GM21360 (cell line): ENCODE measurements at regions not wholly inside any gene's neighbourhood (a gene's known extent, or its start where the extent isn't known, plus 50 kb on each side); places are given as distances from the start of the nearest gene placed in this dataset.
"Not testable (repeated sequence)": the region's sequence is repeated elsewhere in the genome, so short reads cannot be mapped to it uniquely, and the experiment has no call there.

Source experiments
- ATAC-seq: cut with Tn5 transposase; IDR thresholded peaks from one replicate; pipeline ENCODE4 v1.9.1; 2021; ENCODE audit warnings: mild to moderate bottlenecking, moderate library complexity; ENCODE audit not compliant: unreplicated experiment

DNA sequence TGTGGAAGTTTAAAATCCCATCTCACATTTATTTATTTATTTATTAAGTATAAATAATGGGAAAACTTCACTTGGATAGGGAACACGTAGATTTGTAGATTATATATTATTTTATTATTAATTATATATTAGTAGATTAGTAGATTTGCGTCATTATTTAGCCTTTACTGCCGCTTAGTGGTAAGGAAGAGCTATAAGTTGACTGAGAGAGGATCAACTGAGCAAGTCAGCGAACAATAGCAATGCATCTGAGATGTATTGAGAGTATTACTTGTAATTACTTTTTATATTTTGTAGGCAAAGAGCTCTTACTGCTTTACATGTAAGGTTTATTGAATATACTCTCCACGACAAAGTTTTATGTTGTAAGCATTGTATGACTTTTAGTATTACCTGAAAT is 244.5 kb upstream of the ANKRD30A start:
- ATAC-seq = peak; percentile 51

DNA sequence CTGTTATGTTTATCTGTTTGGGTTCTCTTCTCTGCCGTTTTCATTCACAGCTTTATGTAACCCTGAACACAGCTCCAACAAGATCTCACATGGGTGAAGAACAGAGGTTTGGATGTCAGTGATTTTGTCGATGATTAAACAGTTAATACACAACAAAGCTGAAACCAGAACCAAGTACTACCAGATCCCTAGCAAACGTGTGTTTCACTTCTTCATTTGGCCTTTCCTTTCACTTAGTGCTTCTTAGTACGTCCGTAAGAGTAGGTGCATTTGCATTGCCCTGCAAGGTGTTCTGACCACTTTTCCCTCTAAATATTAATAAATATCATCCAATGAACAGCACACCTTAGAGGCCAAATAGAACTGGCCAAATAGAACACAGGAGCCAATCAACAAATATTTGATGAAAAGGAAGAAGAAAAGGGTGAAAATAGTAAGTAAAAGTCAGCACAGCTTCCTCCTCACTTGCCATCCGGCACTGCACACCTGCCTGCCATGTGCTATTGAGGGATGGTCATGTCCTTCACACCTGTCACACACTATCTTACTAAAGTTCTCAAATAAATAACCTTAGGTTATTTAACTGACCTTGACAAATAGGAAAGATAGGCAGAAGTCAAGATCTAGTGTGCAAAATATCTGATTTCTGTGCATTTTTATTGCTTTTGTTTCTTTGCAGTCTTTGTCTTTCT is 252.6 kb upstream of the ANKRD30A start:
- no peak for ATAC-seq

DNA sequence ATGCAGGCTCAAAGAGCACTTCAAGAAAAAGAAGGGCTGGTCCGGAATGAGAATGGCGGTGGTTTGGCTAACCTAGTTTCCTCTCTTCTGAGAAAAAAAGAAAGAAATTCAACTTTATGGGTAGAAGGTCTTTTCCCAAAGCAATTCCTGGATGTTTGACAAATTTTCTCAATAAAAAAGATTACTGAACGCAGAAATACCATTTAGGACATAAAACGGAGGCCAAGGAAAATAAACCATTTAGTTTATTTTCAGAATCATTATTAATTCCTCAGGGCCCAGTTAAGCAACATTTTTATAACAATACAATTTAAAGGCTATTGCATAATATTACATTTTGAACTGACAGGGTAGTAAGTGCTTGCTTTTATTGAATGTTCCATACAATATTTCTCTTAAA is 284.6 kb upstream of the ANKRD30A start:
- ATAC-seq = no peak

DNA sequence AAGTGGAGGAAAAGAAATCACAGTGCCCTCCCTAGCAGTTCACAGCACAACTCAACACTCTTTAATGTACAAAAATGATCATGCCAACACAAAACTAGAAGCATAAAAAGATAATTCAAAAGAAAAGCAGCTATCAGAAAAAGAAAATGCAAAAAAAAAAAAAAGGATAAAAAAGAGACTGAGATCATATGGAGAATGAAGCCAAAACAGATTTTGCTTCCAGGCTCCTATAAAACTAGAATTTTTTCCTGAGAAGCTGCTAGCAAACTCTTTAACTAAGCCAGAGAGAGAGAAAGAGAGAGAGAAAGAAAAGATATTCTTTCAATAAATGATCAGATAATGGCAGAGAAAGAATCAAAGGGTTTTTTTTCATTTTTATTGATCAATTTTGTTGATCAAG is 288.0 kb upstream of the ANKRD30A start:
- no peak for ATAC-seq

DNA sequence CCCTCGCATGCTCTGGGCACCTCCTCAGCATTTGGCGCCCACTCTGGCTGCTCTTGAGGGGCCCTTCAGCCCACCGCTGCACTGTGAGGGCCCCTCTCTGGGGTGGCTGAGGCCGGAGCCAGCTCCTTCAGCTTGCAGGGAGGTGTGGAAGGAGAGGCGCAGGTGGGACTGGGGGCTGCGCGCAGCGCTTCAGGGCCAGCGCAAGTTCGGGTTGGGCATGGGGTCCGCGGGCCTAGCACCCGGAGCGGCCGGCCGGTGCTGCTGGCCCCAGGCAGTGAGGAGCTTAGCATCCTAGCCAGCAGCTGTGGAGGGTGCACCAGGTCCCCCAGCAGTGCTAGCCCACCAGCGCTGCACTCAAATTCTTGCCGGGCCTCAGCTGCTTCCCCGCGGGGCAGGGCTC is 305.6 kb upstream of the ANKRD30A start:
- ATAC-seq = no peak

DNA sequence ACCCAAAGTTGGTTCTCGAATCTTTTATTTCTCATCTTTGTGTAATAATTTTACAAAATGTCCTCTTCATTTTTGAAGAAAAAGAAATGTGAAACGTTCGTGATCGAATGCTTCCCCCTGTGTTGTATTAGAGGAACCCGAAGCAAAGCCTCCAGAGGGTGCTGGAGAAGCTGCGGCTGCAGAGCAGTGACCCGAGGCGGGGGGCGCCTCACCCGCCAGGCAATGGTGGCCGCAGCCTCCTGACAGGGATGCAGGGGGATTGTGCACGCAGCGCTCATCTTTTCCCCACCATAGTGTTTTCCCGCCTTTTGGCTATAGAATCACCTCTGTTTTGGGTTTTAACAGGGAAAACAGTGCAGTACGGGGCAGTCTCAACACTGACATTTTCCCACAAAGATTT is 307.5 kb upstream of the ANKRD30A start:
- ATAC-seq = no peak

DNA sequence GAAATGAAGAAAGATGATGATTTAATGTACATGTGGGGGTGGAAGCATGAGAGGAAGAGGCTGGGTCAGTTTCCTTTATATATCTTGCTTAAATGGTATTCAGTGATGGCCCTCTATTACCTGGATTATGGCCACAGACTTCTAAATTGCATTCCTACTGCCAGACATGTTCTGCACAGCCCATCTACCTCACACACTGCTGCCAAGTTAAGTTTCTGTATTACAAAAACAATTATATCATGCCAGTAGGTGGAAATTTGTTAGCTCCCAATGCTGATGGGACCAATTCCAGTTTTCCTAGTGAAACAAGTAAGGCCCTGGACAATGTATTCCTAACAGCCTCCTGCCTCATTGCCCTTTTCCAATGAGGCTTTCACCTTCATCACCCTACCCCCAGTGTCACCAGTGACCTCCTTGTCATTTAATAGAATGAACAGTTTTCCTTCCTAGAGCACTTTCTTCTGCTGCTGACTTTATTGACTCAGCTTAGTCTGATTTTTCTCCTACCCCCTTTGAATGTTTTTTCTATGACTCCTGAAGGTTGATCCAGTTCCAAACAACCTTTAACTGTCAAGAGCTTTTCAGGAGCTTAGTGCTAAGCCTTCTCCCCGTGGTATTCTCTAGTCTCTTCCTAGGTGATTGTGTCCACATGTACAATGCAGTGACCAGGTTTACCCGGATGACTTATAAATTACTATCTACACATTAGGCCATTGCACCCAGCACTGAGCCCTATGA is 316.6 kb upstream of the ANKRD30A start:
- ATAC-seq = no peak

DNA sequence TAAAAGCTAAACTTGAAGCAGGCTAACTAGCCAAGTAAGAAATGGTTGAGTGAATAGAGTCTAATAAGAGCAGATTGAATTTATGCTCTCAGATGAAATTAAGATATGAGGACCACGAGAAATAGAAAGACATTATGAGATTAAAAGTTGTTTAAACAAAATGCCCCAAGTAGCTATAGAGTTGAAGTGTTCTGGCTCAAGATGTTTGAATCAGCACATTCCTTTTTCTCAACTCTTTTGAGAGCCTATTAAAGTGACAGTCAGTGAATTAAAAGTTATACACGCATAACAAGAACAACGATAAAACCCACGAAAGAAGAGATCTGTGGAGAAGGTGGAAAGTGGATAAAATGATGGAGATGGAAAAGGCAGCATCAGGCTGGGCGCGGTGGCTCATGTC is 322.2 kb upstream of the ANKRD30A start:
- no peak for ATAC-seq

DNA sequence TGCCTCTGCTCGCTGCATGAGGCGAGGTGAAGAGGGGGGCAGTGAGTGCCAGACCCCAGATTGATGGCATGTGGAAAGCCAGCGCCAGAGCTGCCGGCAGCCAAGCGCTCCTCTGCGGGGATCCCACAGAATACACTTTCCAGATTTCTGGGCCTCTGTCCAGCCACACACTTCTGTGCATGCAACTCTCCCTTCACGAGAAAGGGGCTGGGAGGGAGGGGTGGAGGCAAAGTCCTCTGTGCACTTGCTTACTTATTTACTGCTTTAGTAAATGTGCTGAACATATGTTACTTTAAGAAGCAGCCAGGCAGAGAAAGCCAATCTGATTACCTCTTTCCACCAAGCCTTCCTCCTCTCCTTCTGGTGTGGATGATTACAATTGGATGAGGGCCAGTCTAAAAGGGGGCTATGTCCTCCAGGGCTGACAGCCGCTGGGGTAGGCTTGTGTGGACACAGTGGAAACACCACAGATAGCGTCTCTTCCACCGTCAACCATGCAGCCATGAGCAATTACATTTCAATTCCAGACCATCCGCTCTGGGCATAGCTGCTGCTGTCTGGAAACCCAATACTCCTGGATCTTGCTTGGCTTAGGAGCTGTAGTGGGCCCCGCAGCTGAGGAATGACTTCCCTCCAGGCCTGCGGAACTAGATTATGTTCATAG is 322.8 kb upstream of the ANKRD30A start:
- ATAC-seq = no peak

DNA sequence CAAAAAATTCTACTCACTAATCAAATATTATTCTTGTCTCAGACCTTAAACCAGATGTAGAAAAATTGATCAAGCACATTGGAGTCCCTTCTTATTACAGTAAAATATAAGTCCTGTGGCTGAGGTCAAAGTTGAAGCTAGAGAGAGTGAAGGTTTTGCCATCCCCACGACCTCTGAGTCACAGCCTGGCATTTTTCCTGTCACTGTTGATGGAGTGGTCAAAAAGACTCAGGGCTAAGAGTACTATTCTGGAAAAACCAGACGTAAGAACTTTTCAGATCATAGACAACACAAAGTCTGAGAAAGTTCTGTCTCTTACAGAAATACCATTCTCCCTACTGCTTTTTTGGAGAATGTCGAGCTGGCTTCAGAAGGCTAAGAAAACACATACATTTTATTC is 323.7 kb upstream of the ANKRD30A start:
- ATAC-seq = no peak

DNA sequence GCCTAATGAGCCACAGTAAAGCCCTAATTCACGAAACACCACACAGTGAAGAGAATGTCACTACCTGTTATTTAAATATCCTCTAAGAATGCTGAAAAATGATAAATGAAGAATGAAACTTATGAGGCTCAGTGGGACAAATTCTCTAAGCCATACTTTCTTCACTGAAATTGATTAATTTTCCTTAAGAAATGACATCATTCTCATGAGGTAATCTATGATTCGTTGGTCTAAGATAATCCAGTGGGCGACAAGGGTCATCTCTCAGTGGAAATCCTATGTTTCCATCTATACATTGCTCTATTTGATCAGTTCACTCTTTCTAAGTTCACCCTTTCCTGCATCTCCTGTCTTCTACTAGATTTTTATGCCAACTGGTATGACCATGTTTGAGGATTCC is 330.4 kb upstream of the ANKRD30A start:
- no peak for ATAC-seq

DNA sequence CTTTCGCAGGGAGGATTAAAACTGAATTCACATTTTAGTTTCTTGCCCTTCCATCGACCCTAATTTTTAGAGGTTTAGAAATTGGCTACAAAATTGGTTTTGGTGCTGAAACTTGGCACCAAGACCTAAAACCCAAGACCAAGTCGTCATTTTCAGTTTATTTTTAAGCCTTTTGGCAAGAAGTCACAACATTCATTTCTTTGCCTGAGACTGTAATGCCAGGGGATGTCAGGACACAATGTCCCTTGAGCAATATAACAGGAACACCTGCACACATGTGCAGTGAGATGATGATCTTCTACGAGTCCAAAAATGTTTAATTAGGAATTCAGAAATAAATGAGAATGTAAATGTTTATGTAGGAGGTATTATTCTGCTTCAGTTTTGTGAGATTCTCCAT is 335.4 kb upstream of the ANKRD30A start:
- ATAC-seq = no peak

DNA sequence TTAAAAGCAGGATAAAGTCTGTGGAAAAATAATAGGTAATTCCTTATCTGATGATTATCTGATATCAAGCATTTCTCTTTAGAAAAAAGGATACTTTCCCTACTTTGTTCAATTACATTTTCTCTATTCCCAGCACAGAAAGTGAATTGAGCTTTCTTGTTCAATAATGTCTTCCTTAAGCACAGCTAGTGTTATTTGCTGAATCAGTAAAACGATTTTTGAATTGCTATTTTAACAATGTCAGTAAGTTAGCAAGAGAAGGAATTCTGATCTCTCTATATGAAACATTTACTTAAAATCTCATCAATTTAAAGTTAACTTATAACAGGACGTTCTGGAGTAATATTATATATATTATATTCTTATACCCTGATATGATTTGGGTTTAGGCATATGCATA is 337.2 kb upstream of the ANKRD30A start:
- no peak for ATAC-seq

DNA sequence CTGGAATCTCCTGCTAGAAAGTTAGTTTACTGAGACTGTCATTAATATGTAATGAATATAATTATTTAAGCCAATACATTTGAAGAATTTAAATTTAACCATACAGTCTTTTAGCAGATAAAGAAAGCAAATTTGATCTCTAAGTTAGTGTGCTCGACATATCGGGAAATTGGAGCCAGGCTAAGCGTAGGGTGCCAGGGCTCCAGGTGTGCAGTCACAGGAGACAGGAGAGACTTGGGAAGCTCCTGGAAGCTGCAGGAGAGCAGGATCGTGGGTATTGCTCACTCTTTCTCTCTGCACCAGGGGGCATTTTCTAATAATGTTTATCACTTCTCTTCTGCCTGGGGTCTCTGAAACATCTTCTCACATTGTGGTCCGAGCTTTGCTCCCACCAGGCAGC is 342.0 kb upstream of the ANKRD30A start:
- no peak for ATAC-seq

DNA sequence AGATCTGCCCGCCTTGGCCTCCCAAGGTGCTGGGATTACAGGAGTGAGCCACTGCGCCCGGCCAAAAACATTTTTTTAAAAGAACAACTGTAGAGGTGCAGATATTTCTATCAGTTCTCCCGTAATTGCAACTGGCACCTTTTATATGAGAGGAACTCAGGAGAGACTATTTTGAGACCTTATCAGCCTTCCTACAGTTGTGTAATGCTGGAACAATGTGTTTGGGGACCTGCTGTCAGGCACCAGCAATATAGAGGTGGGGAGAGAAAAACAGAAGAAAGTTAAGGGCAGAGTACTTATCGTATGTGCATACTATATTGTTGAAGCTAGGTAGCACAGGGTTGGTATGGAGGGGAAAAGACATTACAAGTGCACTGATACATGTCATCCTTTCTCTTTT is 343.8 kb upstream of the ANKRD30A start:
- no peak for ATAC-seq

DNA sequence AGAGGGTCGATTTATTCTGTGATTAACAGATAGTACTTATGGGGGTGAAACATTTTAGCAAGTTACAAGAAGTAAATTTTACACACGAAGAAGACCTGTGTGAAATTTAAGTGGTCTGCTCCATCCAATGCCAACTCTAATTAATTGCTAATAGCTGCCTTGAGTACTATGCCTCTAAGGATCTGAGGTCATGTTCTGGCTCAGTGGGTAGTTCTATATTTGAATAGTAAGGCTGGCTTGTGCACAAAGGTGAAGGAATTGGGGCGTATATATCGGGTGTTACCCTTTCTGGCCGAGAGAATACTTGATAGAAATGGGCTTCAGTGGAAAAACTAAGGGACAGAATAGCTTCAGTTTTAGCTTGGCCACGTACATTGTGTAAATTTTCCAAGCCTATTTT is 345.2 kb upstream of the ANKRD30A start:
- ATAC-seq = no peak

DNA sequence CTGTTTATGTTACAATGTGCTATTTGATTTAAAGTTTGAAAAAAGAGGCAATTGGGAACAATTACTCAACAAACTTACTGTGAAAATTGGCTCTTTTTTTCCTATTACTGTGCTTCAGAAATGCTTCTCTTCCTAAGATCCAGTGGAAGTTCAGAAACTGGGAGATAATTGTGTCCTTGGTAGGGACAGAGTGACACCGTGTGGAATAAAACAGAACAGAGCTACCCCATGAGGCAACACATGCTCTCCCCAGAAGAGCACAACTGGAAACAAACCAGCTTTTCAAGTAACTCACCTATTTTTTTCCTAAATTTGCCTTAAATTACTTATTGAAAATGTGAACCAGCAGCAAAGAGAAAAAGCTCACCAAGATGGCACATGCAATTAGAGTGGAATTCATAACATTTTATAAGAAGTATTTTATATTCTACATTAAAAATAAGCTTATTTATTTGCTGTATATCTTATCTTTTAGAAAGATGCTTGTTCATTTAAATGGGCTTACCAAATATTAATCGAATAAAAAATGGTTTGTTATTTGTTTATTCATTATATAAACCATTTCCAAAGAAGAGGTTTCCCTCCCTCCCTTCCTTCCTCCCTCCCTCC is 346.1 kb upstream of the ANKRD30A start:
- no peak for ATAC-seq

DNA sequence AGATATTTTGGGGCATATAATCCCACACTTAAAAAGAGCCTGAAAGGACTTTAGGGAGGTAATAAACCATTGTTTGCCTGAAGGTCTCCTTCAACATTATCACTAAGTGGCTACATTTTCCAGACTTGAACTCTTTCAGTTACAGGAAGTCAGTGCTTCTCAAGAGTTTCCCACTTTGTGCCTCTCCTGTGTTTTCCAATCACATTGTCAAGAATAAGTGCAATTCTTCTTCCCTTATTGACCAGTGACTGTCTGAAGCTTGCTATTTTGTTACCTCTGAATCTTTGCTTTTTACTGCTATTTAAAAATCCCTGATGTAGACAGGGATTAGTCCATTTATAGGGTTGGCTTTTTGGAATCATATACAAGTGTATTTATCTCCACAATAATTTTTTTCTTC is 346.7 kb upstream of the ANKRD30A start:
- no peak for ATAC-seq

DNA sequence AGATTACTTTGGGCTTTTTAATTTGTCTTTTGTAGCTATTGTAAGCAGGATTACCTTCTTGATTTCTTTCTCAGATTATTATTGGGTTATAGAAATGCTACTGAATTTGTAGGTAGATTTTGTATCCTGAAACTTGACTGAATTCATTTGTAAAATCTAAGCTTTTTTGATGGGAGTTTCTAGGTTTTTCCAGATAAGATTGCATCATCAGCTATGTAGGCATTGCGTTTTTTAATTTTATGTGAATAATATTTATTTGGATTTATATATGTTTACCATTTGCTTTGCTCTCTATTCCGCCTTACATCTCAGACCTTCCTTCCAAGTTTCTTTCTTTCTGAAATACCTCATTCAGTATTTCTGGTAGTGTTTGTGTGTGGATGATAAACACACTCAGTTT is 351.7 kb upstream of the ANKRD30A start:
- ATAC-seq = no peak

DNA sequence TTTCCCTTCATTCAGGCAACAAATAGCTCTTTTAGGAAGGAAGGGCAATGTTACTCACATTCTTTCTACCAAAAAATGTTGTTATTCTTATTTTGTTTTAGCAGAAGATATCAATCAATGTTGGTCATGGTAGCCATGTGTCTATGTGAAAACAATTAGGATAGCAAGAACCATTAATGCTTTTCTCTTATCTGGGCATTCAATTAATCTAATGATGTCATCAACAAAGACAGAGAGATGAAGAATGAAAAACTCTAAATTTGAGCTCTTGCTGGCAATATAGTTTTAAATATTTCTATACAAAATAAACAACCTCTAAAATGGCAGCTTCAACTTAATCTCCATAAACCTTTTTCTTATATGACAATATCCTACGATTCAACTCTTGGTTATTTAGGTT is 353.7 kb upstream of the ANKRD30A start:
- ATAC-seq = no peak

DNA sequence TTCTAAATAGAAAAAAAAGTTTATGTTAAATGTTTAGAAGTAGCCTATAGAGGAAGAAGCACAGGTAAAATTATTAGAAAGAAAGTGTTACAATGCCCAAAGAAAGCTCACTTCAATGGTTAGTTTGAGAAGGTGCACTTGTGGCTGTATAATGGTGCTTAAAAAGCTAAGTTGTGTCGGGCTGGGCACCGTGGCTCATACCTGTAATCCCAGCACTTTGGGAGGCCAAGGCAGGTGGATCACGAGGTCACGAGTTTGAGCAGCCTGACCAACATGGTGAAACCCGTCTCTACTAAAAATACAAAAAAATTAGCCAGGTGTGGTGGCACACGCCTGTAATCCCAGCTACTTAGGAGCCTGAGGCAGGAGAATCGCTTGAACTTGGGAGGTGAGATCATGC is 355.7 kb upstream of the ANKRD30A start:
- not testable (repeated sequence) for ATAC-seq

DNA sequence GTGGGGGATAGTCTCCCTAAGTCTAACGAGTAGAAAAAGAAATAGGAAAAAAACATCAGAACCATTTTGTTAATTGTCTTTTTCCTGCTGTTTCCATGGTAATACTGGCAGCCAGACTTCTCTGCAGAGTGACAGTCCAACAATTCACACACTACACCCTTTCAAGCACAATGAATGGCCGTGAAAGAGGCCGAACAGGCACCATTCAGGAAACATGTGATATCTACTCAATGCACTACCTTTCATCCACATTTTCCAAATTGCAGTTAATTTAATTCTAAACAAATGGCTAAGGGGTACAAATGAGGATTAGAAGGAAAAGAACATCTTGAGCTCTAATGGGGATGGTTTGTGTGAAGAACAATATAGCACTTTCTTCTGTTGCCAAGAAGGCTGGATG is 358.5 kb upstream of the ANKRD30A start:
- ATAC-seq = no peak
